C4-2B (cell line): ENCODE measurements at regions not wholly inside any gene's neighbourhood (a gene's known extent, or its start where the extent isn't known, plus 50 kb on each side); places are given as distances from the start of the nearest gene placed in this dataset.

Source experiments
- H3K27ac ChIP-seq: fragments of 450-650 bp; 2 replicates; pipeline ENCODE4 v1.5.1; 2017
- CTCF ChIP-seq: fragments of 450-650 bp; conservative IDR thresholded peaks from 2 replicates; pipeline ENCODE4 v1.5.1; 2017; ENCODE audit warnings: mild to moderate bottlenecking
- ZFX ChIP-seq: fragments of 450-650 bp; IDR thresholded peaks from 2 replicates; pipeline ENCODE4 v1.6.1; 2017

GRCh38 chr4:37537484-37537883, 148.7 kb downstream of the RELL1 start:
- no peak overlapping the region for H3K27ac ChIP-seq
- TF ChIP-seq CTCF (no peak), ZFX (no peak)

GRCh38 chr4:37535872-37536271, 150.3 kb downstream of the RELL1 start:
- H3K27ac ChIP-seq: no peak overlapping the region
- no peak for TF ChIP-seq CTCF
- no peak for TF ChIP-seq ZFX

GRCh38 chr4:37533286-37534033, 152.7 kb downstream of the RELL1 start:
- H3K27ac ChIP-seq: no peak overlapping the region
- TF ChIP-seq ZFX (no peak), CTCF (no peak)

- H3K27ac ChIP-seq: no peak overlapping the region
- no peak for TF ChIP-seq CTCF
- no peak for TF ChIP-seq ZFX
Observed at GRCh38 chr4:37531151-37531550, 155.0 kb downstream of the RELL1 start.

GRCh38 chr4:37530451-37530850, 155.7 kb downstream of the RELL1 start:
- TF ChIP-seq ZFX (no peak), CTCF (no peak)
- no peak overlapping the region for H3K27ac ChIP-seq

GRCh38 chr4:37528166-37528885, 157.8 kb downstream of the RELL1 start:
- H3K27ac ChIP-seq: no peak overlapping the region
- TF ChIP-seq ZFX (no peak), CTCF (peak; percentile 15)

GRCh38 chr4:37524267-37524666, 161.9 kb downstream of the RELL1 start:
- TF ChIP-seq ZFX (no peak), CTCF (no peak)
- no peak overlapping the region for H3K27ac ChIP-seq
